Transverse colon (tissue), 4 donors: ENCODE measurements at regions not wholly inside any gene's neighbourhood (a gene's known extent, or its start where the extent isn't known, plus 50 kb on each side); places are given as distances from the start of the nearest gene placed in this dataset.

Experiments used
- POLR2AphosphoS5 ChIP-seq, 3 donors: sonication (generic); formaldehyde crosslinking; IDR thresholded peaks; one replicate each; pipeline ENCODE4 v1.6.1; 2016; ENCODE audit warnings: antibody characterized with exemption in 3 of 3
- TF ChIP-seq, protein P1 (sequence below), 5 experiments: fragments of 200-600 bp in 3 of 5; fragments of 450-650 bp in 2 of 5; sonication (generic) in 3 of 5; IDR thresholded peaks; 1 replicate in 2 of 5; 2 replicates in 3 of 5; pipeline ENCODE4 v1.5.1; 2016 to 2017; ENCODE audit warnings: antibody characterized with exemption in 5 of 5, inconsistent platforms in 3 of 5, mild to moderate bottlenecking in 2 of 5, moderate library complexity in 1 of 5

DNA sequence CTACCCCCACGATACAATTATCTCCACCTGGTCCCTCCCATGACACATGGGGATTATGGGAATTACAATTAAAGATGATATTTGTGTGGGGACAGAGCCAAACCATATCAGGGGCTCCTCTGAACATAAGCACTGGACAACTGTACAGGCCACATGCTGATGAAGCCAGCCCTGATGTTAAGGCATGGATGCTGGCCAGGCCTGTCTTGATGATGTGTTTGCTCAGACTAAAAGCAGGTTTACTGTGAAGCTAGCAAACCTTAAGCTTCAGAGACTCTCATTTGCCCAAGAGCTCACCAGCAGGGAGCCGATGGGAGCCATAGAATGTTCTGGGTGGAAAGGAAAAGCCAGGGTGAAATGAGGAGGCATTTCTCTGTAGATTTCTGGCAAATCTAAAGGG is 135.3 kb upstream of the KCNK1 start:
- TF ChIP-seq, protein P1, sequence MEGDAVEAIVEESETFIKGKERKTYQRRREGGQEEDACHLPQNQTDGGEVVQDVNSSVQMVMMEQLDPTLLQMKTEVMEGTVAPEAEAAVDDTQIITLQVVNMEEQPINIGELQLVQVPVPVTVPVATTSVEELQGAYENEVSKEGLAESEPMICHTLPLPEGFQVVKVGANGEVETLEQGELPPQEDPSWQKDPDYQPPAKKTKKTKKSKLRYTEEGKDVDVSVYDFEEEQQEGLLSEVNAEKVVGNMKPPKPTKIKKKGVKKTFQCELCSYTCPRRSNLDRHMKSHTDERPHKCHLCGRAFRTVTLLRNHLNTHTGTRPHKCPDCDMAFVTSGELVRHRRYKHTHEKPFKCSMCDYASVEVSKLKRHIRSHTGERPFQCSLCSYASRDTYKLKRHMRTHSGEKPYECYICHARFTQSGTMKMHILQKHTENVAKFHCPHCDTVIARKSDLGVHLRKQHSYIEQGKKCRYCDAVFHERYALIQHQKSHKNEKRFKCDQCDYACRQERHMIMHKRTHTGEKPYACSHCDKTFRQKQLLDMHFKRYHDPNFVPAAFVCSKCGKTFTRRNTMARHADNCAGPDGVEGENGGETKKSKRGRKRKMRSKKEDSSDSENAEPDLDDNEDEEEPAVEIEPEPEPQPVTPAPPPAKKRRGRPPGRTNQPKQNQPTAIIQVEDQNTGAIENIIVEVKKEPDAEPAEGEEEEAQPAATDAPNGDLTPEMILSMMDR (IDR thresholded peaks at IDR 0.05), result no peak
- no peak for TF ChIP-seq POLR2AphosphoS5 (IDR thresholded peaks at IDR 0.05)
